ENCODE measurements at regions not wholly inside any gene's neighbourhood (a gene's known extent, or its start where the extent isn't known, plus 50 kb on each side); places are given as distances from the start of the nearest gene placed in this dataset.
A peak's percentile ranks its signal among the peaks of the same experiment; 100 is the strongest.

GRCh38 chr9:29981013-29981412 lies 2403.4 kb upstream of the ACO1 start:
- peak overlapping the region; percentile 4 for H3K27ac Mint-ChIP-seq (ENCODE audit: unreplicated experiment)
- no peak overlapping the region for H3K4me3 Mint-ChIP-seq (ENCODE audit: unreplicated experiment)
- peaks cover 5% of the 10 kb centered on the region for H3K4me1 Mint-ChIP-seq (ENCODE audit: low read depth, unreplicated experiment)
- TF ChIP-seq CTCF (IDR thresholded peaks at IDR 0.05; ENCODE audit: partially characterized antibody, unreplicated experiment) = no peak
- H3K9me3 Mint-ChIP-seq (ENCODE audit: unreplicated experiment) = no peaks in the 10 kb centered on the region
- no peaks in the 10 kb centered on the region for H3K36me3 Mint-ChIP-seq (ENCODE audit: unreplicated experiment)
- no peak for DNase-seq
- H3K27me3 Mint-ChIP-seq (ENCODE audit: unreplicated experiment) = no peaks in the 10 kb centered on the region

GRCh38 chr9:29999645-30000044 lies 2384.8 kb upstream of the ACO1 start:
- H3K4me3 Mint-ChIP-seq (ENCODE audit: unreplicated experiment) = no peak overlapping the region
- no peaks in the 10 kb centered on the region for H3K36me3 Mint-ChIP-seq (ENCODE audit: unreplicated experiment)
- DNase-seq = no peak
- H3K27me3 Mint-ChIP-seq (ENCODE audit: unreplicated experiment) = no peaks in the 10 kb centered on the region
- H3K27ac Mint-ChIP-seq (ENCODE audit: unreplicated experiment) = no peak overlapping the region
- H3K9me3 Mint-ChIP-seq (ENCODE audit: unreplicated experiment) = no peaks in the 10 kb centered on the region
- no peak for TF ChIP-seq CTCF (IDR thresholded peaks at IDR 0.05; ENCODE audit: partially characterized antibody, unreplicated experiment)
- H3K4me1 Mint-ChIP-seq (ENCODE audit: low read depth, unreplicated experiment) = no peaks in the 10 kb centered on the region

GRCh38 chr9:30010691-30011090 lies 2373.8 kb upstream of the ACO1 start:
- Mint-ChIP-seq H3K27me3 (ENCODE audit: unreplicated experiment) (no peaks in the 10 kb centered on the region), H3K9me3 (ENCODE audit: unreplicated experiment) (no peaks in the 10 kb centered on the region), H3K27ac (ENCODE audit: unreplicated experiment) (no peak overlapping the region), H3K36me3 (ENCODE audit: unreplicated experiment) (no peaks in the 10 kb centered on the region), H3K4me3 (ENCODE audit: unreplicated experiment) (no peak overlapping the region), H3K4me1 (ENCODE audit: low read depth, unreplicated experiment) (no peaks in the 10 kb centered on the region)
- no peak for DNase-seq
- no peak for TF ChIP-seq CTCF (IDR thresholded peaks at IDR 0.05; ENCODE audit: partially characterized antibody, unreplicated experiment)

GRCh38 chr9:30012622-30013021 lies 2371.8 kb upstream of the ACO1 start:
- no peak overlapping the region for H3K27ac Mint-ChIP-seq (ENCODE audit: unreplicated experiment)
- H3K27me3 Mint-ChIP-seq (ENCODE audit: unreplicated experiment) = no peaks in the 10 kb centered on the region
- H3K4me3 Mint-ChIP-seq (ENCODE audit: unreplicated experiment) = no peak overlapping the region
- H3K9me3 Mint-ChIP-seq (ENCODE audit: unreplicated experiment) = no peaks in the 10 kb centered on the region
- no peak for TF ChIP-seq CTCF (IDR thresholded peaks at IDR 0.05; ENCODE audit: partially characterized antibody, unreplicated experiment)
- no peaks in the 10 kb centered on the region for H3K36me3 Mint-ChIP-seq (ENCODE audit: unreplicated experiment)
- no peak for DNase-seq
- no peaks in the 10 kb centered on the region for H3K4me1 Mint-ChIP-seq (ENCODE audit: low read depth, unreplicated experiment)

GRCh38 chr9:30015073-30015472 lies 2369.4 kb upstream of the ACO1 start:
- DNase-seq = no peak
- Mint-ChIP-seq H3K27ac (ENCODE audit: unreplicated experiment) (no peak overlapping the region), H3K36me3 (ENCODE audit: unreplicated experiment) (no peaks in the 10 kb centered on the region), H3K27me3 (ENCODE audit: unreplicated experiment) (no peaks in the 10 kb centered on the region), H3K4me1 (ENCODE audit: low read depth, unreplicated experiment) (no peaks in the 10 kb centered on the region), H3K4me3 (ENCODE audit: unreplicated experiment) (no peak overlapping the region), H3K9me3 (ENCODE audit: unreplicated experiment) (no peaks in the 10 kb centered on the region)
- no peak for TF ChIP-seq CTCF (IDR thresholded peaks at IDR 0.05; ENCODE audit: partially characterized antibody, unreplicated experiment)
